HL-60 (cell line): ENCODE measurements at regions not wholly inside any gene's neighbourhood (a gene's known extent, or its start where the extent isn't known, plus 50 kb on each side); places are given as distances from the start of the nearest gene placed in this dataset.

Source experiments
- GABPA ChIP-seq: IDR thresholded peaks from 2 replicates; pipeline ENCODE4 v1.6.1; 2012; ENCODE audit warnings: low read depth
- POLR2AphosphoS5 ChIP-seq: IDR thresholded peaks from 2 replicates; pipeline ENCODE4 v1.6.1; 2012; ENCODE audit warnings: low read depth
- SPI1 ChIP-seq: IDR thresholded peaks from 2 replicates; pipeline ENCODE4 v1.6.1; 2012; ENCODE audit warnings: low read depth, mild to moderate bottlenecking, borderline replicate concordance
- TF ChIP-seq, protein P1 (sequence below): IDR thresholded peaks from one replicate; pipeline ENCODE4 v1.5.1; 2011; ENCODE audit warnings: low read length, control low read depth, inconsistent platforms; ENCODE audit not compliant: insufficient read depth
- TF ChIP-seq, protein P2 (sequence below): IDR thresholded peaks from 2 replicates; pipeline ENCODE4 v1.6.1; 2012; ENCODE audit warnings: low read depth; ENCODE audit not compliant: insufficient replicate concordance

GRCh38 chr5:125455041-125455440 is 708.6 kb upstream of the ZNF608 start:
- TF ChIP-seq, protein P1, sequence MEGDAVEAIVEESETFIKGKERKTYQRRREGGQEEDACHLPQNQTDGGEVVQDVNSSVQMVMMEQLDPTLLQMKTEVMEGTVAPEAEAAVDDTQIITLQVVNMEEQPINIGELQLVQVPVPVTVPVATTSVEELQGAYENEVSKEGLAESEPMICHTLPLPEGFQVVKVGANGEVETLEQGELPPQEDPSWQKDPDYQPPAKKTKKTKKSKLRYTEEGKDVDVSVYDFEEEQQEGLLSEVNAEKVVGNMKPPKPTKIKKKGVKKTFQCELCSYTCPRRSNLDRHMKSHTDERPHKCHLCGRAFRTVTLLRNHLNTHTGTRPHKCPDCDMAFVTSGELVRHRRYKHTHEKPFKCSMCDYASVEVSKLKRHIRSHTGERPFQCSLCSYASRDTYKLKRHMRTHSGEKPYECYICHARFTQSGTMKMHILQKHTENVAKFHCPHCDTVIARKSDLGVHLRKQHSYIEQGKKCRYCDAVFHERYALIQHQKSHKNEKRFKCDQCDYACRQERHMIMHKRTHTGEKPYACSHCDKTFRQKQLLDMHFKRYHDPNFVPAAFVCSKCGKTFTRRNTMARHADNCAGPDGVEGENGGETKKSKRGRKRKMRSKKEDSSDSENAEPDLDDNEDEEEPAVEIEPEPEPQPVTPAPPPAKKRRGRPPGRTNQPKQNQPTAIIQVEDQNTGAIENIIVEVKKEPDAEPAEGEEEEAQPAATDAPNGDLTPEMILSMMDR: no peak
- TF ChIP-seq GABPA (no peak), POLR2AphosphoS5 (no peak), SPI1 (no peak)
- TF ChIP-seq, protein P2, sequence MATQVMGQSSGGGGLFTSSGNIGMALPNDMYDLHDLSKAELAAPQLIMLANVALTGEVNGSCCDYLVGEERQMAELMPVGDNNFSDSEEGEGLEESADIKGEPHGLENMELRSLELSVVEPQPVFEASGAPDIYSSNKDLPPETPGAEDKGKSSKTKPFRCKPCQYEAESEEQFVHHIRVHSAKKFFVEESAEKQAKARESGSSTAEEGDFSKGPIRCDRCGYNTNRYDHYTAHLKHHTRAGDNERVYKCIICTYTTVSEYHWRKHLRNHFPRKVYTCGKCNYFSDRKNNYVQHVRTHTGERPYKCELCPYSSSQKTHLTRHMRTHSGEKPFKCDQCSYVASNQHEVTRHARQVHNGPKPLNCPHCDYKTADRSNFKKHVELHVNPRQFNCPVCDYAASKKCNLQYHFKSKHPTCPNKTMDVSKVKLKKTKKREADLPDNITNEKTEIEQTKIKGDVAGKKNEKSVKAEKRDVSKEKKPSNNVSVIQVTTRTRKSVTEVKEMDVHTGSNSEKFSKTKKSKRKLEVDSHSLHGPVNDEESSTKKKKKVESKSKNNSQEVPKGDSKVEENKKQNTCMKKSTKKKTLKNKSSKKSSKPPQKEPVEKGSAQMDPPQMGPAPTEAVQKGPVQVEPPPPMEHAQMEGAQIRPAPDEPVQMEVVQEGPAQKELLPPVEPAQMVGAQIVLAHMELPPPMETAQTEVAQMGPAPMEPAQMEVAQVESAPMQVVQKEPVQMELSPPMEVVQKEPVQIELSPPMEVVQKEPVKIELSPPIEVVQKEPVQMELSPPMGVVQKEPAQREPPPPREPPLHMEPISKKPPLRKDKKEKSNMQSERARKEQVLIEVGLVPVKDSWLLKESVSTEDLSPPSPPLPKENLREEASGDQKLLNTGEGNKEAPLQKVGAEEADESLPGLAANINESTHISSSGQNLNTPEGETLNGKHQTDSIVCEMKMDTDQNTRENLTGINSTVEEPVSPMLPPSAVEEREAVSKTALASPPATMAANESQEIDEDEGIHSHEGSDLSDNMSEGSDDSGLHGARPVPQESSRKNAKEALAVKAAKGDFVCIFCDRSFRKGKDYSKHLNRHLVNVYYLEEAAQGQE: no peak
